Pons (tissue), 1 donor: ENCODE measurements at regions not wholly inside any gene's neighbourhood (a gene's known extent, or its start where the extent isn't known, plus 50 kb on each side); places are given as distances from the start of the nearest gene placed in this dataset.

Experiments
- DNase-seq: peaks from one replicate; pipeline ENCODE4 v3.0.0-alpha.2; 2016; ENCODE audit warnings: low spot score

DNA sequence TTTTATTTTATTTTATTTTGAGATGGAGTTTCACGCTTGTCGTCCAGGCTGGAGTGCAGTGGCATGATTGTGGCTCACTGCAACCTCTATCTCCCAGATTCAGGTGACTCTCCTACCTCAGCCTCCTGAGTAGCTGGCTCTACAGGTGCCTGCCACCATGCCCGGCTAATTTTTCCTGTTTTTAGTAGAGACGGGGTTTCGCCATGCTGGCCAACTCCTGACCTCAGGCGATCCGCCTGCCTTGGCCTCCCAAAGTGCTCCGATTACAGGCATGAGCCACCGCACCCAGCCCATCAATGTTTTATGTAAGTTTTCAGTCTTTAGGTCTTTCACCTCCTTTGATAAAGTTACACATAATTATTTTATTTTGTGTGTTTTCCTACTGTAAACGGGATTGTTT lies 154.6 kb downstream of the COPRS start:
- no peak for DNase-seq

DNA sequence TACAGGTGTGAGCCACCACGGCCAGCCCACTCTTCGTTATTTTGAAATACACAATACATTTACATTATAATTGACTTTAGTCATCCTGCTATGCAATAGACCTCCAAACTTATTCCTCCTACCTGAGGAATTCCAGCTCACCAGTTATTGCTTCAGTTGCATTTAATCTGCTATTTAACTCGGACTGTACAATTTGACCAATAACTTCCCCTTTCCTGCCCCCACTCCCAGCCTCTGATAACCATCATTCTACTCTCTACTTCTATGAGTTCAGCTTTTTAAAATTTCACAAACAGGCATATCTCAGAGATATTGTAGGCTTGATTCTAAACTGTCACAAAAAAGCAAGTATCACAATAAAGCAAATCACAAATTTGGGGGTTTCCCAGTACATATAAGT lies 157.0 kb downstream of the COPRS start:
- DNase-seq: no peak

GRCh38 chr17:31700973-31701372 lies 158.1 kb downstream of the COPRS start:
- no peak for DNase-seq

GRCh38 chr17:31699886-31700285 lies 159.2 kb downstream of the COPRS start:
- DNase-seq: no peak

- no peak for DNase-seq
Observed at GRCh38 chr17:31699281-31699680, 159.8 kb downstream of the COPRS start.

DNA sequence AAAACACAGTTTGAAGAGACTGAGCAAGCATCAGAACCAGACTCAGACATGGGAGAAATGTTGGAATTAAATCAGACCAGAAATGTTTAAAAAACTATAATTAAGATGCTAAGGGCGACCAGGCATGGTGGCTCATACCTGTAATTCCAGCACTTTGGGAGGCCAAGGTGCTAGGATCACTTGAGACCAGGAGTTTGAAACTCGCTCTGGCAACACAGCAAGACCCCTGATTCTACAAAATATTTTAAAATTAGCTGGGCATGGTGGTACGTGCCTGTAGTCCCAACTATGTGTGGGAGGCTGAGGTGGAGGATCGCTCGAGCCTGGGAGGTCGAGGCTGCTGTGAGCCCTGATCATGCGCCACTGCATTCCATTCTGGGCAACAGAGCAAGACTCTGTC lies 160.3 kb downstream of the COPRS start:
- DNase-seq: no peak

DNA sequence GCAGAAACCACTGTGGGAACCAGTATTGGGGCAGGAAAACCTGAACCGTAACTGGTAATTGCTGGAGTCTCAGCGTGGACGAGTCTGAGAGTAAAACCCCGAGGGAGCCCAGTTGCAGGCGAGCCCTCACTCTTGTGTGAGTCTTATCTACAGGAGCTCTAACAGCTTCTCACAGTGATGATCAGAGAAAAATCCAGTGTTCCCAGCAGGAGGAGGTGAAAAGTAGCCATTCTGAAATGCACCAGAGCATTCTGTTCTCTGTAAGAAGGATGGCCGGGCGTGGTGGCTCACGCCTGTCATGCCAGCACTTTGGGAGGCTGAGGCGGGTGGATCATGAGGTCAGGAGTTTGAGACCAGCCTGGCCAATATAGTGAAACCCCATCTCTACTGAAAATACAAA lies 161.2 kb downstream of the COPRS start:
- no peak for DNase-seq

DNA sequence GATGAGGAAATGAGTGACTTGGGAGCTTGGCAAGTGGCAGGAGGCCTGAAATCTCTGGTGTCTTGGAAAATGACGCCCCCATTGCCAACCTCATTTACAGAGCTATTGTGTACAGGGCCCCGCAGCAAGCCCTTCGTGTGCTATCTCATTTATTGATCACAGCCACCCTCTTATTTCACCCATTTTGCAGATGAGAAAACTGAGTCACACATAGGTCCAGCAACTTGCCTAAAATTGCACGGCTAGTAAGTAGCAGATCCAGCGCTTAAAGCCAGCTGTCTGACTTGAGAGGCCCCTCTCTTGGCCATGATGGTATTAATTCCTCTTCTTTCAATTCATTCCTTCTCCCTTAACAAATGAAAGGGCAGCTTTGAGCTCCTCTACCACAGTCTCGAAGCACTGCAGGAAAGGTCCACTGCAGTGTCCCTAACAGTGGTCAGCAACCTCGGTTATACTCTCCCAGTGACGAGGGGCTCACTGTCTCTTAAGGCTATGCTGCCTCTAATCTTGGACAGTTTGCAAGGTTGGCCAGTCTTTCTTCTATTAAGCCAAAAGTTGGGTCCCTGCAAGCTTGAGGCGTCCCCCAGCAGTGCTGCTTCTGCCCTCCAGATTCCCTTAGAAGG lies 162.2 kb downstream of the COPRS start:
- no peak for DNase-seq

- peak; percentile 56 for DNase-seq
Observed at GRCh38 chr17:31696184-31696602, 162.9 kb downstream of the COPRS start.

DNA sequence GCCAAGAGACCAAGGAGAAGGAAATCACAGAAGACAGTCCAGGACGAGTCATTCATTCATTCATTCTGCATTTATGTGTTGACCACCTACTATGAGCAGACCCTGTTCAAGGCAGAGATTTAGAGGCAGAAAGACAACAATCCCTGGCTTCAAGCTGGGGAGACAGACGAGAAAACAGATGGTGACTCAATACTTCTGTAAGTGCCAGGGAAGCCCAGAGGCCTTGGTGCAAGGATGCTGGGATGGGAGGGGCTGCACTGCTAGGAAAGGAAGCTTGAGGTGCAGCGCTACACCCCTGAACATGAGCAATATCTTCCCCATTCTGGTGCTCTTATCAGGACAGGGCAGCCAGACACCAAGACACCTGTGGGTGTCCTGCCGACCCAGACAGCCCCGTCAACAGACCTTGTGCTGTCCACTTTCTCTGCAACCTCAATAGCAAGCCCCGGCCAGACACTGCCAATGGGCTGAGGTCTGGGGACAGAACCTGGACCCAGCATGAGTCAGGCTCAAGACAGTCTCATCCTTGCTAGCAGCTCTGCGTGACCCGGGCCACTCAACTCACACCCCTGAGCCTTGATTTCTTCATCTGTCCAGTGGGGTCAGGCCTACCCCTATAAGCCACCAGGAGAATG lies 163.5 kb downstream of the COPRS start:
- DNase-seq: peak; percentile 2

GRCh38 chr17:31693433-31694220 lies 165.4 kb downstream of the COPRS start:
- no peak for DNase-seq

DNA sequence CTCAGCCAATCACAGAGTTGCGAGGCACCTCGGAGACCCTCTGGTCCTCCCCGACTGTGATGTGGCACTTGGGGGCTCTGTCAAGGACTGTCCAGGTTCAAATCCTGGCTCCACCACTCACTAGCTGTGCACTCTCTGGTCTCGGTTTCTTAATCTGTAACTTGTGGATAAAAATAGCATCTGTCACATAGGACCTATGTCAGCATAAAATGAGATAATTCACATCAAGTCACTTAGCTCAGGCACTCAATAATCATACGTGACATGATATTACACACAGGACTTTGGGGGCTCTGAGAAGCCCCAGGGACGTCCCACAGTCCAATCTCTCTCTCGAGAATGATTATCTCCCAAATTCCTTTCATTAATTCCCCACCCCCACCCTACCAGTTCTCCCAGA lies 166.4 kb downstream of the COPRS start:
- no peak for DNase-seq

DNA sequence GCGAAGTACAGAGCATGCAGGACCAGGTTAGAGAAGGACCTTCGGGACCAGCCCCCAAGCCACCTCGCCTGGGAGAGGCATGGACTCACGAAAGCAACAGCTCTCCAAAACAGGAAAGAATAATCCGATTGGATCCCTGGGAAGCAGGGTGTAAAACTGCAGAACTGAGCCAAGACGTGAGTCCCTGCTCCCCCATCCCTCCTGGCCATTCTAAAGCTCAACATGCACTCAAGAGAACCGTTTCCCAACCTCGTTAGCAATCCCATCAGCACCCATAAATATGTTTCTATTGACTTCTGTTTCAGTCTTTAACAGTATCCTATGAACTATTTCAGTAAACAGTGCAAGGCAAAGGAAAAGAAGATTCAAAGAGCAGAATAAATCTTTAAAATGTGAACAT lies 167.0 kb downstream of the COPRS start:
- DNase-seq: no peak

- DNase-seq: no peak
Observed at GRCh38 chr17:31691251-31691905, 167.7 kb downstream of the COPRS start.

GRCh38 chr17:31690151-31690551 lies 168.9 kb downstream of the COPRS start:
- no peak for DNase-seq

DNA sequence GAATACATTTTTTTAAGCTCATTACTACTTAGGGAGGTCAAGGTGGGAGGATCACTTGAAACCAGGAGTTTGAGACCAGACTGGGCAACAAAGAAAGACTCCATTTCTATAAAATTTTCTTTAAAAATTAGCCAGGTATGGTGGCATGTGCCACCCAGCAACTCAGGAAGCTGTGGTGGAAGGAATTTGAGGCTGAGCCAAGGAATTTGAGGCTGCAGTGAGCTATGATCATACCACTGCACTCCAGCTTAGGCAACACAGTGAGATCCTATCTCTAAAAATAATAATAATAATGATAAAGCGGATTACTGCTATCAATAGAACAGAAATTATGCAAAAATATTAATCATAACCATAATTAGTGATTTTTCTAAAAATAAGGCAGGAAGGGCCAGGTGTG lies 170.3 kb downstream of the COPRS start:
- DNase-seq: no peak

GRCh38 chr17:31687505-31688126 lies 171.4 kb downstream of the COPRS start:
- DNase-seq: no peak

- DNase-seq: no peak
Observed at GRCh38 chr17:31686495-31686894, 172.5 kb downstream of the COPRS start.

- DNase-seq: no peak
Observed at GRCh38 chr17:31684901-31685300, 174.1 kb downstream of the COPRS start.

GRCh38 chr17:31680126-31680525 lies 178.9 kb downstream of the COPRS start:
- DNase-seq: no peak

- DNase-seq: no peak
Observed at GRCh38 chr17:31679667-31680066, 179.4 kb downstream of the COPRS start.

GRCh38 chr17:31678431-31678830 lies 180.6 kb downstream of the COPRS start:
- no peak for DNase-seq
